SK-N-SH (cell line): ENCODE measurements at regions not wholly inside any gene's neighbourhood (a gene's known extent, or its start where the extent isn't known, plus 50 kb on each side); places are given as distances from the start of the nearest gene placed in this dataset.
A peak's percentile ranks its signal among the peaks of the same experiment; 100 is the strongest.

ENCODE experiments used
- EZH2phosphoT487 ChIP-seq: fragments of 200-600 bp; sonication (generic); IDR thresholded peaks from 2 replicates; pipeline ENCODE4 v1.6.1; 2017; ENCODE audit warnings: low read depth, mixed run types, mild to moderate bottlenecking, antibody characterized with exemption, moderate library complexity, borderline replicate concordance
- JUND ChIP-seq: IDR thresholded peaks from 2 replicates; pipeline ENCODE4 v1.4.0; 2012
- NFIC ChIP-seq: IDR thresholded peaks from 2 replicates; pipeline ENCODE4 v1.4.0; 2012; ENCODE audit warnings: borderline replicate concordance
- RFX5 ChIP-seq: IDR thresholded peaks from 2 replicates; pipeline ENCODE4 v1.6.1; 2012; ENCODE audit warnings: mild to moderate bottlenecking, improper control_type of control experiment, low read length
- YY1 ChIP-seq: IDR thresholded peaks from 2 replicates; pipeline ENCODE4 v1.4.0; 2012; ENCODE audit warnings: low read depth, mild to moderate bottlenecking
- TF ChIP-seq, protein P1 (sequence below): fragments of 200-600 bp; sonication (generic); IDR thresholded peaks from 2 replicates; pipeline ENCODE4 v1.6.1; 2017; ENCODE audit warnings: antibody characterized with exemption, mild to moderate bottlenecking, moderate library complexity
- TF ChIP-seq, protein P2 (sequence below): IDR thresholded peaks from 2 replicates; pipeline ENCODE4 v1.6.1; 2012; ENCODE audit warnings: mild to moderate bottlenecking, low read depth, low read length, moderate library complexity

DNA sequence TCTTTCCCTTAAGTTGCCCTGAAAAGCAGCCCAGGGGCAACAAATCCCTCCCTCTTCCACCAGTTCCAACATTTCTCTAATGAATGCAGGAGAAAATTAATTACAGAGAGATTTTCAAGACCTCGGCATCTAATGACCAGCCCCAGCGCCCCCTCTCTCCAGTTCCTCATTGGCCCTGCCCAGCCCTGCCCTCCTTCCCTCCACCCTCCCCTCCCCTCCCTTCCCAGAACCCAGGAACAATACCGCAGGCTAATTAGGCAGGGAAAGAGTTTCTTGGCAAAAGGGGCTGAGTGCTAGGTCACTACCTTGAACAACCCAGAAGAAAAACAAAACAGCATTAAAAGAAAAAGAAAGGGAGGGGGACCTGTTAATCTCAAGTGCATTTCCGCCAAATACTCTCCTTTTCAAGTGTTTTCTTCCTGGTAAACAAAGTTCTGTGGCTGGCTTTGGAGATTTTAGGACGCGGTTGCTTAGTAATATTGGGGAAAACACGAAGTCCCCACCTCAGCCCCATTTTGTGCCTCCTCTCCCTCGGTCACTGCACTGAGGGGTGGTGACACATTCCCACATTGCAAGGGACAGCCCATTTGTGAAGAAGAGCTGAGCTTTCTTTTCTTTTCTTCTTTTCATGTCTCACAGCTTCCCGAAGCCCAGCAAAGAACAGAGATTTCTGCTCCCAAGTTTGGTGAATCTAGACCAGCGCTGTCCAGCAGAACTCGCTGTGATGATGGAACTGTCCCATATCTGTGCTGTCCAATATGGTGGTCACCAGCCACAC, 215.4 kb downstream of the SOX9 start:
- TF ChIP-seq, protein P1, sequence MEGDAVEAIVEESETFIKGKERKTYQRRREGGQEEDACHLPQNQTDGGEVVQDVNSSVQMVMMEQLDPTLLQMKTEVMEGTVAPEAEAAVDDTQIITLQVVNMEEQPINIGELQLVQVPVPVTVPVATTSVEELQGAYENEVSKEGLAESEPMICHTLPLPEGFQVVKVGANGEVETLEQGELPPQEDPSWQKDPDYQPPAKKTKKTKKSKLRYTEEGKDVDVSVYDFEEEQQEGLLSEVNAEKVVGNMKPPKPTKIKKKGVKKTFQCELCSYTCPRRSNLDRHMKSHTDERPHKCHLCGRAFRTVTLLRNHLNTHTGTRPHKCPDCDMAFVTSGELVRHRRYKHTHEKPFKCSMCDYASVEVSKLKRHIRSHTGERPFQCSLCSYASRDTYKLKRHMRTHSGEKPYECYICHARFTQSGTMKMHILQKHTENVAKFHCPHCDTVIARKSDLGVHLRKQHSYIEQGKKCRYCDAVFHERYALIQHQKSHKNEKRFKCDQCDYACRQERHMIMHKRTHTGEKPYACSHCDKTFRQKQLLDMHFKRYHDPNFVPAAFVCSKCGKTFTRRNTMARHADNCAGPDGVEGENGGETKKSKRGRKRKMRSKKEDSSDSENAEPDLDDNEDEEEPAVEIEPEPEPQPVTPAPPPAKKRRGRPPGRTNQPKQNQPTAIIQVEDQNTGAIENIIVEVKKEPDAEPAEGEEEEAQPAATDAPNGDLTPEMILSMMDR = no peak
- TF ChIP-seq RFX5 (no peak), NFIC (no peak), EZH2phosphoT487 (no peak), YY1 (no peak), JUND (no peak)
- TF ChIP-seq, protein P2, sequence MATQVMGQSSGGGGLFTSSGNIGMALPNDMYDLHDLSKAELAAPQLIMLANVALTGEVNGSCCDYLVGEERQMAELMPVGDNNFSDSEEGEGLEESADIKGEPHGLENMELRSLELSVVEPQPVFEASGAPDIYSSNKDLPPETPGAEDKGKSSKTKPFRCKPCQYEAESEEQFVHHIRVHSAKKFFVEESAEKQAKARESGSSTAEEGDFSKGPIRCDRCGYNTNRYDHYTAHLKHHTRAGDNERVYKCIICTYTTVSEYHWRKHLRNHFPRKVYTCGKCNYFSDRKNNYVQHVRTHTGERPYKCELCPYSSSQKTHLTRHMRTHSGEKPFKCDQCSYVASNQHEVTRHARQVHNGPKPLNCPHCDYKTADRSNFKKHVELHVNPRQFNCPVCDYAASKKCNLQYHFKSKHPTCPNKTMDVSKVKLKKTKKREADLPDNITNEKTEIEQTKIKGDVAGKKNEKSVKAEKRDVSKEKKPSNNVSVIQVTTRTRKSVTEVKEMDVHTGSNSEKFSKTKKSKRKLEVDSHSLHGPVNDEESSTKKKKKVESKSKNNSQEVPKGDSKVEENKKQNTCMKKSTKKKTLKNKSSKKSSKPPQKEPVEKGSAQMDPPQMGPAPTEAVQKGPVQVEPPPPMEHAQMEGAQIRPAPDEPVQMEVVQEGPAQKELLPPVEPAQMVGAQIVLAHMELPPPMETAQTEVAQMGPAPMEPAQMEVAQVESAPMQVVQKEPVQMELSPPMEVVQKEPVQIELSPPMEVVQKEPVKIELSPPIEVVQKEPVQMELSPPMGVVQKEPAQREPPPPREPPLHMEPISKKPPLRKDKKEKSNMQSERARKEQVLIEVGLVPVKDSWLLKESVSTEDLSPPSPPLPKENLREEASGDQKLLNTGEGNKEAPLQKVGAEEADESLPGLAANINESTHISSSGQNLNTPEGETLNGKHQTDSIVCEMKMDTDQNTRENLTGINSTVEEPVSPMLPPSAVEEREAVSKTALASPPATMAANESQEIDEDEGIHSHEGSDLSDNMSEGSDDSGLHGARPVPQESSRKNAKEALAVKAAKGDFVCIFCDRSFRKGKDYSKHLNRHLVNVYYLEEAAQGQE = peak; percentile 86
